Sigmoid colon (tissue), 4 donors: ENCODE measurements at regions not wholly inside any gene's neighbourhood (a gene's known extent, or its start where the extent isn't known, plus 50 kb on each side); places are given as distances from the start of the nearest gene placed in this dataset.

Experiments
- CTCF ChIP-seq, 4 experiments: fragments of 450-650 bp in 3 of 4; fragments of 200-600 bp in 1 of 4; IDR thresholded peaks; one replicate each; pipeline ENCODE4 v1.5.1; 2016 to 2019; ENCODE audit warnings: antibody characterized with exemption in 4 of 4, mild to moderate bottlenecking in 3 of 4, moderate library complexity in 2 of 4
- EP300 ChIP-seq, 4 donors: sonication (generic); formaldehyde crosslinking; IDR thresholded peaks; one replicate each; pipeline ENCODE4 v1.6.1; 2017; ENCODE audit warnings: antibody characterized with exemption in 4 of 4
- POLR2A ChIP-seq, 2 donors: fragments of 450-650 bp; IDR thresholded peaks; one replicate each; pipeline ENCODE4 v1.6.1; 2016; ENCODE audit warnings: antibody characterized with exemption in 2 of 2, mild to moderate bottlenecking in 2 of 2, moderate library complexity in 2 of 2
- POLR2AphosphoS5 ChIP-seq, 4 donors: sonication (generic); formaldehyde crosslinking; IDR thresholded peaks; one replicate each; pipeline ENCODE4 v1.6.1; 2017; ENCODE audit warnings: antibody characterized with exemption in 4 of 4

DNA sequence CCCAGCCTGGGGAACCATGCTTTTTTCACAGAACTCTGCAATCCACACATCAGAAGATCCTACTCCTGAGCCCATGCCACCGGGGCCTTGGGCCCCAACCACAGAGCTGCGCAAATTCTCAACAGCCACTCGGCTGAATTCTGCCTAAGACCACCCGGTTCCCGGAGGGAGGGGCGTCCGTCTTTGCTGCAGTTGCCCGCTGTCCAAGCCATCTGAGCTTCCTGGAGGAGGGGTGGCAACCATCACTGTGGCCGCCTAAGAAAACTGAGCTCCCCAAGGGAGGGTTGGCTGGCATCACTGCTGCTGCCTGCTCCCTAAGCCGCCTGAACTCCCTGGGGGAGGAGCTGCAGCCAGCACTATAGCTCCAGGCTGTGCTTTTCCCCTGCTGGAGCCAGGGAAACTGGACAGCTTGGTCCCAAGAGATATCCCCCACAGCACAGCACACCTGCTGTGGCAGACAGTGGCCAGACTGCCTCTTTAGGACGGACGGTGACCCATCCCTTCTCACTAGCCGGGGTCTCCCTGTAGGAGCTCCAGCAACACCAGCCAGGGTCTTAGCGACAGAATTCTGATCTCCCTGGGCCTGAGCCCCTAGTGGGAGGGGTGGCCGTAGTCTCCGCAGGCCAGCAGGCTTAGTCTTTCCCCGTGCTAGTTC lies 1411.6 kb upstream of the CDH2 start:
- TF ChIP-seq CTCF (IDR thresholded peaks at IDR 0.05): no peak
- TF ChIP-seq POLR2A (IDR thresholded peaks at IDR 0.05): no peak
- no peak for TF ChIP-seq EP300 (IDR thresholded peaks at IDR 0.05)
- no peak for TF ChIP-seq POLR2AphosphoS5 (IDR thresholded peaks at IDR 0.05)
